ENCODE measurements at regions not wholly inside any gene's neighbourhood (a gene's known extent, or its start where the extent isn't known, plus 50 kb on each side); places are given as distances from the start of the nearest gene placed in this dataset.

DNA sequence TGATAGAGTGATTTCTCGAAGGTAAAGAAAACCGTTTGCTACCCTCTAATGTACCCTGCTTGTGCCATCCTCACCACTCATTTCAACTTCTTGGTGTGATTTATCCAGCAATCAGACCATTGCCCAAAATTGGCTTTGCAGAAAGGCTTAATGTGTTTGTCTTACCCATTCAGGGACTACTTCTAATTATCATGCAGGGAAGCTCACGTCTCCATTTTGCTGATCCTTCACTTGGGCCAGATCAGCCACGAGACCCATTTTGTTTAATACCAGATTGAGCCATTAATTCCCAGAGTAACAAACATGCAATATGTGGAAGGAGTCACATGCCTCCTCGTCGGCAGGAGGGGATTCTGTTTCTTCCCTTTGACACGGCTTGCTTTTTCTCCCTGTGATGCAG is 51.1 kb upstream of the CRY1 start:
- DNase-seq (ENCODE audit: low spot score) = no peak
- CTCF ChIA-PET (ENCODE audit: unreplicated experiment) = no interaction called here
- H3K4me2 ChIP-seq (ENCODE audit: low read length) = no peak overlapping the region

GRCh38 chr12:107144990-107145389 is 51.6 kb upstream of the CRY1 start:
- ChIA-PET CTCF (ENCODE audit: unreplicated experiment) (no interaction called here), POLR2A (no interaction called here)

More for the DNA sequence above, 51.1 kb upstream of the CRY1 start:
- H3K9me2 ChIP-seq (ENCODE audit: insufficient read depth, low read length) = no peaks in the 10 kb centered on the region
- H2AFZ ChIP-seq (ENCODE audit: low read length) = no peak overlapping the region
- no peaks in the 10 kb centered on the region for H3K36me3 ChIP-seq (ENCODE audit: insufficient read depth, low read length)
- no TSS peak for BruUV-seq (replicated peaks)
- TF ChIP-seq EZH2phosphoT487 (IDR thresholded peaks at IDR 0.05; ENCODE audit: borderline replicate concordance, low read depth, low read length) = no peak
- TF ChIP-seq CTCF (conservative IDR thresholded peaks at IDR 0.05; ENCODE audit: low read length) = no peak
- no peaks in the 10 kb centered on the region for H3K4me1 ChIP-seq (ENCODE audit: insufficient read depth, low read length, poor library complexity, severe bottlenecking)
- intact Hi-C loops (cut with micrococcal nuclease; ENCODE audit: unreplicated experiment) = no loop called here
- H3K27ac ChIP-seq (ENCODE audit: low read depth, low read length, poor library complexity, severe bottlenecking) = no peak overlapping the region
- H3K4me3 ChIP-seq (ENCODE audit: low read depth, low read length, poor library complexity, severe bottlenecking) = no peak overlapping the region
- POLR2A ChIA-PET = no interaction called here
- H3K79me2 ChIP-seq (ENCODE audit: insufficient read depth, low read depth, low read length) = no peaks in the 10 kb centered on the region
- no peaks in the 10 kb centered on the region for H3K9me3 ChIP-seq (ENCODE audit: low read length)
- no peaks in the 10 kb centered on the region for H4K20me1 ChIP-seq (ENCODE audit: insufficient read depth, low read length)

DNA sequence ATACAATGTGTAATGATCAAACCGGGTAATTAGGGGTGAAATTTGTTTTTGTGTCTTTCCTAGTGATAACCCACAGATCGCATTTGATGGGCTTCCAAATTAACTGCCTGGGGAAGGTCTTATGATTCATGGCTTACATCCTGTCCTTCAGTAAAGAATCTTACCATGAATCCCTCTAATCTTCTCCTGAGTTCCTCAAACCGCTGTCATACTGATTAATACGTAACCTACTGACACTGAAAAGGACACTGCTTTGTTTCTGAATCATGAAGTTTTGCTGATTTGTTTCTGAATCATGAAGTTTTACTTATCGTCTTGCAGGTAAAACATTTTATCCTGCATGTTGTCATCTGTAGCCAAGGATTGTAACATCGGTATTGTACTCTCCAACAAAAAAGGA is 52.0 kb upstream of the CRY1 start:
- POLR2A ChIA-PET = no interaction called here
- CTCF ChIA-PET (ENCODE audit: unreplicated experiment) = no interaction called here

More at GRCh38 chr12:107144990-107145389, 51.6 kb upstream of the CRY1 start:
- Histone ChIP-seq H3K36me3 (ENCODE audit: insufficient read depth, low read length) (no peaks in the 10 kb centered on the region), H3K9me3 (ENCODE audit: low read length) (no peaks in the 10 kb centered on the region), H3K79me2 (ENCODE audit: insufficient read depth, low read depth, low read length) (no peaks in the 10 kb centered on the region), H3K4me2 (ENCODE audit: low read length) (no peak overlapping the region), H3K4me3 (ENCODE audit: low read depth, low read length, poor library complexity, severe bottlenecking) (no peak overlapping the region), H3K4me1 (ENCODE audit: insufficient read depth, low read length, poor library complexity, severe bottlenecking) (no peaks in the 10 kb centered on the region), H3K27ac (ENCODE audit: low read depth, low read length, poor library complexity, severe bottlenecking) (no peak overlapping the region), H3K9me2 (ENCODE audit: insufficient read depth, low read length) (no peaks in the 10 kb centered on the region), H4K20me1 (ENCODE audit: insufficient read depth, low read length) (no peaks in the 10 kb centered on the region), H2AFZ (ENCODE audit: low read length) (no peak overlapping the region)
- DNase-seq (ENCODE audit: low spot score) = no peak
- TF ChIP-seq EZH2phosphoT487 (IDR thresholded peaks at IDR 0.05; ENCODE audit: borderline replicate concordance, low read depth, low read length) = no peak
- no peak for TF ChIP-seq CTCF (conservative IDR thresholded peaks at IDR 0.05; ENCODE audit: low read length)
- intact Hi-C loops (cut with micrococcal nuclease; ENCODE audit: unreplicated experiment) = no loop called here
- no TSS peak for BruUV-seq (replicated peaks)

More for the DNA sequence above, 52.0 kb upstream of the CRY1 start:
- no peak overlapping the region for H3K27ac ChIP-seq (ENCODE audit: low read depth, low read length, poor library complexity, severe bottlenecking)
- no peak overlapping the region for H3K4me3 ChIP-seq (ENCODE audit: low read depth, low read length, poor library complexity, severe bottlenecking)
- DNase-seq (ENCODE audit: low spot score) = no peak
- H3K9me3 ChIP-seq (ENCODE audit: low read length) = no peaks in the 10 kb centered on the region
- H3K4me2 ChIP-seq (ENCODE audit: low read length) = no peak overlapping the region
- no peak overlapping the region for H2AFZ ChIP-seq (ENCODE audit: low read length)
- no peaks in the 10 kb centered on the region for H3K79me2 ChIP-seq (ENCODE audit: insufficient read depth, low read depth, low read length)
- no peaks in the 10 kb centered on the region for H3K9me2 ChIP-seq (ENCODE audit: insufficient read depth, low read length)
- H3K36me3 ChIP-seq (ENCODE audit: insufficient read depth, low read length) = no peaks in the 10 kb centered on the region
- no peak for TF ChIP-seq EZH2phosphoT487 (IDR thresholded peaks at IDR 0.05; ENCODE audit: borderline replicate concordance, low read depth, low read length)
- no peak for TF ChIP-seq CTCF (conservative IDR thresholded peaks at IDR 0.05; ENCODE audit: low read length)
- BruUV-seq (replicated peaks) = no TSS peak
- intact Hi-C loops (cut with micrococcal nuclease; ENCODE audit: unreplicated experiment) = no loop called here
- H4K20me1 ChIP-seq (ENCODE audit: insufficient read depth, low read length) = no peaks in the 10 kb centered on the region
- H3K4me1 ChIP-seq (ENCODE audit: insufficient read depth, low read length, poor library complexity, severe bottlenecking) = no peaks in the 10 kb centered on the region
